ENCODE measurements at regions not wholly inside any gene's neighbourhood (a gene's known extent, or its start where the extent isn't known, plus 50 kb on each side); places are given as distances from the start of the nearest gene placed in this dataset.
"Not testable (repeated sequence)": the region's sequence is repeated elsewhere in the genome, so short reads cannot be mapped to it uniquely, and the experiment has no call there.

- FAIRE-seq: no peak
These were observed 404.8 kb downstream of the EPHA5 start for GRCh38 chr4:65265526-65265925.

- FAIRE-seq: no peak
These were observed 411.0 kb downstream of the EPHA5 start for GRCh38 chr4:65259296-65259695.

- FAIRE-seq: no peak
These were observed 419.4 kb downstream of the EPHA5 start for GRCh38 chr4:65250916-65251315.

GRCh38 chr4:65249111-65249510 lies 421.2 kb downstream of the EPHA5 start:
- no peak for FAIRE-seq

GRCh38 chr4:65242156-65242846 lies 428.0 kb downstream of the EPHA5 start:
- no peak for FAIRE-seq

- no peak for FAIRE-seq
These were observed 428.9 kb downstream of the EPHA5 start for GRCh38 chr4:65241257-65241997.

GRCh38 chr4:65234061-65234460 lies 436.2 kb downstream of the EPHA5 start:
- FAIRE-seq: no peak

GRCh38 chr4:65227628-65228027 lies 442.7 kb downstream of the EPHA5 start:
- FAIRE-seq: no peak

GRCh38 chr4:65223601-65224000 lies 446.7 kb downstream of the EPHA5 start:
- FAIRE-seq: no peak

- FAIRE-seq: not testable (repeated sequence)
These were observed 447.2 kb downstream of the EPHA5 start for GRCh38 chr4:65223074-65223473.

- no peak for FAIRE-seq
These were observed 453.1 kb downstream of the EPHA5 start for GRCh38 chr4:65217179-65217578.

- FAIRE-seq: no peak
These were observed 467.4 kb downstream of the EPHA5 start for GRCh38 chr4:65202853-65203236.

- no peak for FAIRE-seq
These were observed 468.0 kb downstream of the EPHA5 start for GRCh38 chr4:65202165-65202852.

GRCh38 chr4:65195666-65196065 lies 474.6 kb downstream of the EPHA5 start:
- no peak for FAIRE-seq

GRCh38 chr4:65195002-65195401 lies 475.3 kb downstream of the EPHA5 start:
- FAIRE-seq: no peak

- no peak for FAIRE-seq
These were observed 476.3 kb downstream of the EPHA5 start for GRCh38 chr4:65193985-65194384.

GRCh38 chr4:65190780-65191179 lies 479.5 kb downstream of the EPHA5 start:
- peak; percentile 68 for FAIRE-seq

- FAIRE-seq: no peak
These were observed 494.7 kb downstream of the EPHA5 start for GRCh38 chr4:65175585-65175984.

GRCh38 chr4:65170768-65171514 lies 499.3 kb downstream of the EPHA5 start:
- FAIRE-seq: no peak

GRCh38 chr4:65167719-65168118 lies 502.6 kb downstream of the EPHA5 start:
- FAIRE-seq: no peak

- FAIRE-seq: no peak
These were observed 518.1 kb downstream of the EPHA5 start for GRCh38 chr4:65152205-65152604.

GRCh38 chr4:65139998-65140397 lies 530.3 kb downstream of the EPHA5 start:
- FAIRE-seq: no peak

- no peak for FAIRE-seq
These were observed 544.1 kb downstream of the EPHA5 start for GRCh38 chr4:65126200-65126599.
